Thyroid gland (tissue), 4 donors: ENCODE measurements at regions not wholly inside any gene's neighbourhood (a gene's known extent, or its start where the extent isn't known, plus 50 kb on each side); places are given as distances from the start of the nearest gene placed in this dataset.

Experiments
- DNase-seq, 2 donors: peaks; one replicate each; pipeline ENCODE4 v3.0.0-alpha.2; 2019
- H3K27ac ChIP-seq, 3 donors: fragments of 200-600 bp; sonication (generic); 1 replicate in 2 of 3; 2 replicates in 1 of 3; pipeline ENCODE4 v1.5.1; 2016 to 2019; ENCODE audit warnings: mild to moderate bottlenecking in 1 of 3, moderate library complexity in 1 of 3
- H3K27me3 ChIP-seq: fragments of 200-600 bp; sonication (generic); one replicate; pipeline ENCODE4 v1.5.1; 2019
- H3K36me3 ChIP-seq, 2 donors: fragments of 200-600 bp; sonication (generic); one replicate each; pipeline ENCODE4 v1.5.1; 2016 to 2019
- H3K4me1 ChIP-seq, 2 donors: fragments of 200-600 bp; sonication (generic); one replicate each; pipeline ENCODE4 v1.5.1; 2017 to 2019
- H3K4me3 ChIP-seq, 3 donors: fragments of 200-600 bp; sonication (generic); replicated peaks in 1 of 3; 1 replicate in 2 of 3; 2 replicates in 1 of 3; pipeline ENCODE4 v1.5.1; 2016; ENCODE audit warnings: mild to moderate bottlenecking in 1 of 3
- H3K9me3 ChIP-seq: fragments of 200-600 bp; sonication (generic); one replicate; pipeline ENCODE4 v1.5.1; 2017
- POLR2A ChIP-seq, 2 donors: fragments of 450-650 bp; IDR thresholded peaks; one replicate each; pipeline ENCODE4 v1.6.1; 2017; ENCODE audit warnings: antibody characterized with exemption in 2 of 2, mild to moderate bottlenecking in 2 of 2, moderate library complexity in 1 of 2
- WGBS, 2 donors: methylation state at CpG; one replicate each; pipeline ENCODE4 v1.1.5; 2017; 5-methylcytosine and 5-hydroxymethylcytosine counted together
- intact Hi-C: fragments of 100-400 bp; cut with DNase I; formaldehyde crosslinking; loops from one replicate; pipeline ENCODE4 v1.15.1; 2023
- TF ChIP-seq, protein P1 (sequence below), 6 experiments: fragments of 200-600 bp in 3 of 6; fragments of 450-650 bp in 3 of 6; sonication (generic) in 3 of 6; IDR thresholded peaks; one replicate each; pipeline ENCODE4 v1.5.1; 2016 to 2019; ENCODE audit warnings: antibody characterized with exemption in 6 of 6, mild to moderate bottlenecking in 2 of 6, inconsistent platforms in 1 of 6, moderate library complexity in 1 of 6

DNA sequence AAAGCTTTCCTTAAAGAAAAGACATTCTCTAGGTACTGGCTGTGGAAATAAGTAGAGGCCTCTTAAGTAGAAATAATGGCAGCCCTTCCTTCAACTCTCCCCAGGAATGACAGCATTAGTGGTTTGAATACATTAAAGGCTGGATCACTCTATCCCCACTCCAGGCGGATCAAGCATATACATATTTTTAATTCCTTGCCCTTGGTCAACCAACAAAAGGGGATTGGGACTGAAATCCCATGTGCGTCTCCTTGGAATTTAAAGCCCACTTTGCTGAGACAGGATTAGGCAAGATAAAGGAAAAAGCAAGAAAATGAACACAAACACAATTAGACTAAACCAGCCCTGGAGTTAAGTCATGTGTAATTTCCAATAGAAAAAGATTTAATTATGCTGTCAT is 391.3 kb downstream of the PPP1R2C start:
- no peak for DNase-seq
- WGBS, 2 donors = 80 to 88% methylated on average over 2 of the region's 2 CpGs
- H3K4me1 ChIP-seq = no peaks in the 10 kb centered on the region
- TF ChIP-seq POLR2A (IDR thresholded peaks at IDR 0.05) = no peak
- TF ChIP-seq, protein P1, sequence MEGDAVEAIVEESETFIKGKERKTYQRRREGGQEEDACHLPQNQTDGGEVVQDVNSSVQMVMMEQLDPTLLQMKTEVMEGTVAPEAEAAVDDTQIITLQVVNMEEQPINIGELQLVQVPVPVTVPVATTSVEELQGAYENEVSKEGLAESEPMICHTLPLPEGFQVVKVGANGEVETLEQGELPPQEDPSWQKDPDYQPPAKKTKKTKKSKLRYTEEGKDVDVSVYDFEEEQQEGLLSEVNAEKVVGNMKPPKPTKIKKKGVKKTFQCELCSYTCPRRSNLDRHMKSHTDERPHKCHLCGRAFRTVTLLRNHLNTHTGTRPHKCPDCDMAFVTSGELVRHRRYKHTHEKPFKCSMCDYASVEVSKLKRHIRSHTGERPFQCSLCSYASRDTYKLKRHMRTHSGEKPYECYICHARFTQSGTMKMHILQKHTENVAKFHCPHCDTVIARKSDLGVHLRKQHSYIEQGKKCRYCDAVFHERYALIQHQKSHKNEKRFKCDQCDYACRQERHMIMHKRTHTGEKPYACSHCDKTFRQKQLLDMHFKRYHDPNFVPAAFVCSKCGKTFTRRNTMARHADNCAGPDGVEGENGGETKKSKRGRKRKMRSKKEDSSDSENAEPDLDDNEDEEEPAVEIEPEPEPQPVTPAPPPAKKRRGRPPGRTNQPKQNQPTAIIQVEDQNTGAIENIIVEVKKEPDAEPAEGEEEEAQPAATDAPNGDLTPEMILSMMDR (IDR thresholded peaks at IDR 0.05) = no peak
- H3K27ac ChIP-seq = no peak overlapping the region
- intact Hi-C loops = no loop called here
- H3K4me3 ChIP-seq = no peak overlapping the region
- no peaks in the 10 kb centered on the region for H3K27me3 ChIP-seq
- no peaks in the 10 kb centered on the region for H3K36me3 ChIP-seq
- no peaks in the 10 kb centered on the region for H3K9me3 ChIP-seq

DNA sequence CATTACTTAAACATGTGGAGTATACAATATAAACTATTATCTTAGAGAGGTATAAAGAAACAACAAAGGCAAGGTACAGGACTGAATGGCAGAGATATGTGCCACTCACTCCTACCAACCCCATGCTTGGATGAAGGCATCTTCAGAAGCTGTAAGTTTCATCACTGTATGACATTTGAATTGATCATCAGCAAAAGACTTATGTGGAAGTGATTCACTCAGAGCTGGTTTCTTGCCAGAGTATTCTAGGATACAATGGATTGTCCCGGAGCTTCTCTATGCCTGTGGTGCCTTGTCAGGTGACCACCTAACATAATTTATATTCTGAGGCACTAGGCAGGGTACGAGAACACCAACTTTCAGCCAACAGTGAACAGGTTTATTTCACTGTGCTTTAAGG is 392.2 kb downstream of the PPP1R2C start:
- DNase-seq = no peak
- Histone ChIP-seq H3K9me3 (no peaks in the 10 kb centered on the region), H3K36me3 (no peaks in the 10 kb centered on the region), H3K27ac (no peak overlapping the region), H3K4me3 (no peak overlapping the region), H3K4me1 (no peaks in the 10 kb centered on the region), H3K27me3 (no peaks in the 10 kb centered on the region)
- no peak for TF ChIP-seq POLR2A (IDR thresholded peaks at IDR 0.05)
- TF ChIP-seq, protein P1 (IDR thresholded peaks at IDR 0.05) = no peak
- intact Hi-C loops = no loop called here
- WGBS, 2 donors = 82 to 83% methylated on average over 2 of the region's 2 CpGs

- TF ChIP-seq, protein P1 (IDR thresholded peaks at IDR 0.05) = no peak
- TF ChIP-seq POLR2A (IDR thresholded peaks at IDR 0.05) = no peak
- intact Hi-C loops = no loop called here
Observed at GRCh38 chrX:42384956-42385355, 393.0 kb downstream of the PPP1R2C start.

GRCh38 chrX:42378857-42379256 is 399.1 kb downstream of the PPP1R2C start:
- WGBS, 2 donors = 93 to 96% methylated on average over 1 of the region's 1 CpG
- intact Hi-C loops = no loop called here
- Histone ChIP-seq H3K9me3 (no peaks in the 10 kb centered on the region), H3K27ac (no peak overlapping the region), H3K4me1 (no peaks in the 10 kb centered on the region), H3K36me3 (no peaks in the 10 kb centered on the region), H3K27me3 (no peaks in the 10 kb centered on the region), H3K4me3 (no peak overlapping the region)
- TF ChIP-seq, protein P1 (IDR thresholded peaks at IDR 0.05) = no peak
- no peak for TF ChIP-seq POLR2A (IDR thresholded peaks at IDR 0.05)
- DNase-seq = no peak

More at GRCh38 chrX:42384956-42385355, 393.0 kb downstream of the PPP1R2C start:
- Histone ChIP-seq H3K27me3 (no peaks in the 10 kb centered on the region), H3K4me3 (no peak overlapping the region), H3K4me1 (no peaks in the 10 kb centered on the region), H3K9me3 (no peaks in the 10 kb centered on the region), H3K27ac (no peak overlapping the region), H3K36me3 (no peaks in the 10 kb centered on the region)
- peak in 1 of 2 donors; percentile 1 for DNase-seq
- WGBS, 2 donors = 43 to 50% methylated on average over 1 of the region's 1 CpG

DNA sequence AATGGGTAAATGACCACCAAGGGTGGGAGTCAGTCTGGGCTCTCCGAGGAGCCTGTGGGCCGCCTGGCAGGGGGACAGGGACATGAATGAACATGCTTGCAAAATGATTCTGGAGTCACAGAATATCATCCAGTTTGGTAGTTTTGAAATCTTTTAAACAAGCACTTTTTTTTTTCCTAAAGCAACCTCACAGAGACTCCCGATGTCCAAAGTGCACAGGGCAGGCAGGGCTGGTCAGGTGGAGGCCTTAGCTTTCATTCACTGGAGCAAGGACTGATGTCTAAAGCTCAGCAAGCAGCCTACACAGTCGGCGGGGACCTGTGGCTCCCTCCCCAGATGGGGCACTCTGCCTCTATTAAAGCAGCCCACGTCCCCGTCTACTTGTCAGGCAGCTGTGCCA is 402.9 kb downstream of the PPP1R2C start:
- Histone ChIP-seq H3K27me3 (peaks cover 4% of the 10 kb centered on the region), H3K4me1 (no peaks in the 10 kb centered on the region), H3K9me3 (no peaks in the 10 kb centered on the region), H3K27ac (no peak overlapping the region), H3K36me3 (no peaks in the 10 kb centered on the region), H3K4me3 (no peak overlapping the region)
- TF ChIP-seq, protein P1 (IDR thresholded peaks at IDR 0.05) = no peak
- no peak for TF ChIP-seq POLR2A (IDR thresholded peaks at IDR 0.05)
- WGBS, 2 donors = 93 to 95% methylated on average over 4 to 6 of the region's 7 CpGs
- intact Hi-C loops = no loop called here
- DNase-seq = no peak
